ENCODE measurements at regions not wholly inside any gene's neighbourhood (a gene's known extent, or its start where the extent isn't known, plus 50 kb on each side); places are given as distances from the start of the nearest gene placed in this dataset.
"Not testable (repeated sequence)": the region's sequence is repeated elsewhere in the genome, so short reads cannot be mapped to it uniquely, and the experiment has no call there.

DNA sequence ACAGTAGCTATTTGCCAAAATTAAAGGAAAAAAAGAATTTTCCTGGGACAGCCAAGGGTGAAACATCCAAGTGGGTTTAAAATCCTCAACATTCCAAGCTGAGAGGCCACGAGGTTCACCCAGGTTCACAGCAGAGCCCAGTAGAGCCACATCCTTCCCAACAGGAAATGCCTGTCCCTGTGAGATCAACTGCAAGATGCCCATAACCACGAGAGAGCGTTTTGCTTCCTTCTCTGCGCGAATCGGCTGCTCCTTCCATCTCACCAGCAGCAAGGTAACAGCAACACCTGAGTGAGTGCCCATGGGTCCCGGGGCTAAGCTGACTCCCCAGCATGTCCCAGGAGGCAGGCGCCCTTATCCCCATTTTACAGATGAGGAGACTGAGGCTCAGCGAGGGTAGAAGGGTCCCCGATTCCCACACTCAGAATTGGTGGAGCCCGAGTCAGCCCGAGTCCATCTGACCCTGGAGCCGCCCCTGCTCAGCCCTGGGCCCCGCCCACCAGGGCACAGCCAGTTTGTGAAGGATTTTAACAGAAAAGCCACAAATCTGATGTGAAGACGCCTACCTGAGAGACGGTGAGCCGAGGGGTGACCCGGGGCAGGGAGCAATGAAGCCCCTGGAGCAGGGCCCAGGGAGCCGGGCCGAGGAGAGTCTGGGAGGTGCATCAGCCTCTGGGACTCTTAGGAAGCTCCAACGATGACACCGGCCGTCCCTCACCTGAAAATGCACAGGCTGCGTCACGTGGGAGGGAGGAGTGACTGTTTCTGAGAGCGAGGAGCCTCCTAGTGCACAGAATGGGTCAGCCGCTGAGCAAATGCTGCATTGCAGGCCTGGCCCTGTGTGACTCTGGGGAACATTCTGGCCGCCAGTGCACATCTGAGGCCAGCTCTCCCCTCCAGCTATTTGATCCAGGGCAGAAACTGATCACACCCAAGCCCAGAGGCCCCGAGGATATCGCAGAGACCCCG lies 236.9 kb upstream of the SFSWAP start:
- no peak for DNase-seq (ENCODE audit: low read depth, low spot score)

DNA sequence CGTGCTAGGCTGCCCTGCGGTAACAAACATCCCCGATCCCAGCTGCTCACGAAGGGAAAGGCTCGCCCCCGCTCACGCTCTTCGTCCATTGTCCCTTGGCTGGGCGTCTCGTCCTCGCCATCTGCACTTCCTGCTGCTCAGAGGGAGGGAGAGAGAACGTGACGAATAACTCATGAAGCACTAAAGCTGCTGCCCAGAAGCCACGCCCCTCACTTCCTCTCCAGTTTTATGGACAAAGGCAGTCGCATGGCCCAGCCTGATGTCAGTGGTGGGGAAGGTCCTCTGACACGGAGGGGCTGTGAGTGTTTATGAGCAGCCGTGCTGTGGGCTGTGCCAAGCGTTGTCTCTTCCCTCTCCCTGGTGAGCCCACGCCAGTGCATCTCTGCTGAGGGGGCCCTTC lies 235.9 kb upstream of the SFSWAP start:
- not testable (repeated sequence) for DNase-seq (ENCODE audit: low read depth, low spot score)

DNA sequence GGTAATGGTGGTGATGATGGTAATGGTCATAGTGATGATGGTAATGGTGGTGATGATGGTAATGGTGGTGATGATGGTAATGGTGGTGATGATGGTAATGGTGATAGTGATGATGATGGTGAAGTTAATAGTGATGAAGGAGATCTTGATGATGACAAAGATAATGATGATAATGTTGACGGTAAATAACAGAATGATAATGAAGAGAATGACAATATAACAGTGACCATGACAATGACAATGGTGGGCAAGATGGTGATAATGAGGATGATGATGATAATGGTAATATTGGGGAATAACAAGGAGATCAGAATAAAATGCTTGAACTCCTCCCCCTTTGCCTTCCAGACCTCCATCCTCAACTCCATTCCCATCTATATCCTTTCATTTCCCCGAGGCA lies 233.3 kb upstream of the SFSWAP start:
- no peak for DNase-seq (ENCODE audit: low read depth, low spot score)

DNA sequence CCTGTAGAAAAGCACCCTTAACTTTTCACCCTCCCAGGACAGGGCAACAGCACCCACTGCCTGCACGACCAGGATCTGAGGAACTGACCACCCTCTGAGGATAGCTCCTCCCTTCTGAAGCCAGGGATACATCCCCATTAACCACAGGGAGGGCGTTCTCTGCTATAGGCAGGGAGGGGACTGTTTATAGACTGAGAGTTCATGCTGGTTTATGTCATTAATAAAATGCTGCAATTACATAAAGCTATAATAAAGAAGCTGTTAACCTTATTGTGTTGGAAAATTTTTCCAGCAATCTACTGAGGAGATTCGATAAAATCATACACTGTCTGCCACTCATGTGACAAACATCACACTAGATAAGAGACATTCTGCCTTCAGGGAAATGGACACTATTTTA lies 232.4 kb upstream of the SFSWAP start:
- DNase-seq (ENCODE audit: low read depth, low spot score) = no peak

DNA sequence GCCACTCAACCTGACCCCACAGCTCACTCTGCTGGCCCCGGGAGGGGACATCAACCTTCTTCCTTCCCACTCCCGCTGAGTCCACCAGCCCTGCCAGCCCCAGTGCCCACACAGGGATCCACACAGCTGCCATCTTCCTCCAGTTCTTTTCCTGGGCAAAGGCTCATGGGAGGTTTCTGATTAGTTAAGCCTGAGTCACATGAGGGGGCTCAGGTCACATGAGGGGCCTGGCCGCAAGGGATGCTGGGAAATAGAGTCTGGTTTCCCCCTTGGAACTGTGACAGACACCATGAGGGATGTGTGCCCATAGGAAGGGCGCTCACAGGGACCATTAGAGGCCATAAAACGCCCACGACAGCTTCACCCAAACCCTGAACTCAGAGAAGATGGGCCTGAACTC lies 228.7 kb upstream of the SFSWAP start:
- no peak for DNase-seq (ENCODE audit: low read depth, low spot score)

DNA sequence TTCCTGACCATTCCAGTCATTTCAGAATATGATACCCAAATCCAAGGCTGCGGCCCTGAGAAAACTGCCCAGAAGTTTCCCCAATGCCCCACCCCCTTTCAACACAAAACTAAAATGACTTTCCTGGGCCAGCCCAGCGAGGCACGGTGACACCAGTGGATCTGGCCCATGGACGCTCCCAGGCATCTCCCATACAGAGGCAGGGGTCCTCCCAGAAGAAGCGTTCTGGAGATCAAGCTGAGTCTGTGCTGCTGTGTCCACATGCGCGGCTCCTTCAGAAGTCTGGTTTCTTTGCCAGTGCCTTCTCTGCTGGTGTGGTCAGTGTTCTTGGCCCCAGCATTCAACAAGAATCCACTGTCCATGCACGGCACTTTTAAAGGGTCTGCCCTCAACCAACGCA lies 228.2 kb upstream of the SFSWAP start:
- DNase-seq (ENCODE audit: low read depth, low spot score) = no peak

DNA sequence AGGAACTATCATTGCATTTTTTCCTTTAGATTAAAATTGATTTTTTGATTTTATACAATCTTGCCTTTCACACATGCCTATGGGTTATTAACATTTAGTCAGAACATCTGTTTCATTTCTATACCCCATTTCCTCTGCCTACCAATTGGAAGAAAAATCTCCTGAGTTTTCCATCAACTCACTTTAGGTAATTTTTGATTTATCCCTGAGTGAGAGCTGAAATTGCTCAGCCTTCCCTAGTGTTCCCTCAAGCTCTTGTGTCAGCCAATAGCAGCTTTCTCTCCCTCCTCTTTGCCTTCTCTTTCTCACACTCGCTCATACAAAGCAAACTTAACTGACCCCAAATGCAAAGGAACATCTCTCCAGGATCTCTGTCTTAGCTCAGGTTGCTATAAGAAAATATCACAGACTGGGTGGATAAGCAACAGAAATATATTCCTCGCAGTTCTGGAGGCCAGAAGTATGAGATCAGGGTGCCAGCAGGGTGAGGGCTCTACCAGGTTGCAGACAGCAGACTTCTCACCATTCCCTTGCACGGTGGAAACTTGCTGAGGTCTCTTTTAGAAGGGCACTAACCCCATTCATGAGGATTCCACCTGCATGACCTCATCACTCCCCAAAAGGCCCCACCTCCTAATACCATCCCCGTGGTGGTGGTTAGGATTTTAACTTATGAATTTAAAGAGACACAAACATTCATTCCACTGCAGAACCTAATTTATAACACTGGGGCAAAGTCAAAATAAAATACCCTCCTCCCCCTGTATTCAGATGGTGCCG lies 224.2 kb upstream of the SFSWAP start:
- no peak for DNase-seq (ENCODE audit: low read depth, low spot score)

DNA sequence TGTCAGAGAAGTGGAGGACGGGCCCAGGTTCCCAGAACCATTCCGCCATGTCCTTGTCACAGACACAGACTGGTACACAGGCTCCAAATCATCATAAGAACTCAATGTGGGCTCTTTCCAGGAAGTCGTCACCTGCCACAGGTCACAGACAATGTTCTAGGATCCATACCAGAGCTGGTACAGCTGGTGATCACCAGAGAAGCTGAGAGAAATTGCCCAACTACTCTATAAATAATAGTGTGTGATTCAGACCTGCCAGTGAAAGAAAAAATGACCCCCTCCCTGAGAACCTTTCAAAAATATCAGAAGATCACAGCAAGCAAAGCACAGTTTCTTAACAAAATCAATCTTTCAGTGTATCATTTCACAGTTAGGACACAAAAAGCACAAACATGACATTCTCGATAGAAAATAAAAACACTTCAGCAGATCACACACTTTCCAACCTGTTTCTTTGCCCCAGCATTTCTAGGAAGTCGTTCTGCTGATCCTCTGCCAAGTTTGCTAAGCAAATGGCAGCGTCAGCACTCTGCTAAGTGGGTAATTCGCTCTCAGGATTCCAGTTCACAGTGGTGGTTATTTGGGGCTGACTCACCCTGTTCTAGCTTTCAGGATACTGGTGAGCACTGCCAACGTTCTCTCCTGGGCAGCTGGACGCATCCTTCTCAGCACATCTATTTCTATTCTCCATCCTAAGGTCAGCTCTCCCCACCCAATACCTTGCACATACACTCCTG lies 223.3 kb upstream of the SFSWAP start:
- no peak for DNase-seq (ENCODE audit: low read depth, low spot score)

DNA sequence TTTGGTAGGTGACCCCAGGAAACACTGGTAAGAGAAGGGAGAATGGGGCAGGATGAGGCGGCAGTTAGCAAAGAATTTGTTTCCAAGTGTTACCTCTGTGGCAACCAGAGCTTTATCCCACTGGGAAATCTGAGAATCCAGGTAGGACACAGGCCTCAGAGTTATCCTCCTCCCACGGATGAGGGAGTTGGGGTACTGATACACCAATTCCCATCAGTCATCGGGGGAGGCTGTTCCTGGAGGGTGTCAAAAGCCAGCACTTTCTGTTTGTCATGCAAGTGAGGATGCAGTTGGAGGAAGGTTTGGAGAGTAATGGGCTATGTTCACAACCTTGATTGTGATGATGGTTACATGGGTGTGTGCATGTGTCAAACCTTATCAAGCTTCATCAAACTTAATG lies 221.2 kb upstream of the SFSWAP start:
- no peak for DNase-seq (ENCODE audit: low read depth, low spot score)

DNA sequence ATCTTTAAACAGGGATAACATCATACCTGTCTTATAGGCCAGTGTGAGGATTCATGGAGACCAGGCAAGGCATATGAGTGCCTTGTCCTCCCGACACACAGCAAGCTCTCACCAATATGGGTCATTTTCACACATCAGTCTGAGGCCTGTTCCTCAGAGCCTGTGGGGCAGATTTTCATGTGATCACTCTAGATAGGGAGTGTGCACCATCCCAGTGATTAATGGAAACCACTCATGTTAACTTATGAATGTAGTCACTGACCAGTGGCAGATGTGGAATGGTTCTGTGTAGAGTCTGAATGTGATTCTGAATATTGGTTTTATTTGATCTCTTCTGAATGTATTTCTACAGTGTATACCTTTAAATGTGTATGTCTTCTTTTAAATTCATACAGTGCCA lies 219.7 kb upstream of the SFSWAP start:
- no peak for DNase-seq (ENCODE audit: low read depth, low spot score)

DNA sequence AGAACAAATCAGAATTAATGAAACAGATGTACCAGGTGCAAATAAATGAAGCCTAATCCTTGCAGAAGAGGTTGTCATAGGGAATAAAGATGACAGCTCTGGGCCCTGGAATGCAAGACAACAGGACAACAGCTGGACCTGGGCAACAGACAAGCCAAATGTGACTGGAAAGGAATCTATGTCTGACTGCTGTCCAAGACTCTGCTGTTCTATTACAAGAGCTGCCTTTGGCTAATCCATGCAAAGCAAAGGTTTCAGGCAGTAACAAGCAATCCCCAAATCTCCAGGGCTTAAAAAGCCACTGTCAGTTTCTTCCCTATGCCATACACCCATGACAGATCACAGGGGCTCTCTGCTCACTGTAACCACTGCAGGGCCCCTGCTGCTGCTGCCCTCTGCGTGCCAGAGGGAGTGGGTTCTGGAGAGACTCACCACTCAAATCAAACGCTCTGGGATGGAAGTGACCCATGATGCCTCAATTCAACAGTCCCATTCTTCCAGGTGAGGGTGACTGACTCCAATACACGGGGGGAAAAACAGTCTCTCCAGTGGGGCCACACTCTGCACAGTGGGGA lies 218.9 kb upstream of the SFSWAP start:
- DNase-seq (ENCODE audit: low read depth, low spot score) = no peak

DNA sequence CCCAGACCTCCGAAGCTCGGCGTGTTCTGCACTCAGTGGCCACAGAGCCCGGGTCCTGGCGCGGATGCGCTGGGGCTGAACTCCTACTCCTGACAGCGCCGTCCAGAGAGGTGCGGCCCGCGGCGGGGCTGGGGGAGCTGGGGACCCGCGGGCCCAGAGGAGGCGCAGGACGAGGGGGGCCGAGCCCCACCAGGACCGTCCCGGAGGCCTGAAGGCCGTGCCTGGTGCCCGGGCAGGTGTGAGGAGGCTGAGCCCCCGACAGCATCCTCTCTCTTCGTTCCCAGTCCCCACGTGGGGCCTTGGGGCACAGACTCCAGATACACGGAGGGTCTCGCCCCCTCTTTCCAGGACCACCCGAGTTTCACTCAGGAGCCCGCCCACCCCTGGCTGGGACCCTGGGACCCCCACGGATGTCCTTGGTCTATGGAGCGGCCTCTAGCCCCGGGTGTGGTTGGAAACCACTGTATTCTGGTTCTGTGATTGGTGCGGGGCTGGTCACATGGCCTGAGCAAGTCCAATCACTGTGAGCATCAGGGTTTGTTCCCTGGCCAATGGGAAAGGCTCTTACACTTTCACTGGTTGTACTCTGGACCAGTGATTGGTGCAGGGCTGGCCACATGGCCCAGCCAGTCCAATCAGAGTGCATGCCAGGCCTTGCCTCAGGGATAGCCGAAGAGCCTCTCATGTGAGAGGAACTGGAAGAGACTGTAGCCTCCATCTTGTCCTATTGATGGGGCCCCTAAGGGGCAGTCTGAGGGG lies 217.6 kb upstream of the SFSWAP start:
- no peak for DNase-seq (ENCODE audit: low read depth, low spot score)

DNA sequence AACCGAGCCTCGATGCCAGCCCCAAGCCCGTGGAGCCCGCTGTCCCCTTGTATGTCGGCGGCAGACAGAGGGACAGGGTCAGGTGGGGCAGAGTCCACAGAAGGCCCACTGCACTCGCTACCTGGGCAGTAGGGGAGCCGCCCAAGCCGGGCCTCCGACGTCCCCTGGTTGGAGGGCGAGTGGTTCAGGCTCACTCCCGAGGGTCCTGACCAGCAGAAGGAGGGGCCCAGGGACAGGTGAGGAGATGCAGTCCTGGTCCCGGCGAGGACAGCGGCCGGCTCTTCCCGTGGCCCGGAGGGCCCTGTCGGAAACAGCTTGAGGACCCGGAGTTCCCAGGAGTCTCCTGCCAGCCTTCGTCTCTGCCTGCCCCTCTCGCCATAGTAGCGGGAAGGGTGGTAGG lies 216.7 kb upstream of the SFSWAP start:
- no peak for DNase-seq (ENCODE audit: low read depth, low spot score)

DNA sequence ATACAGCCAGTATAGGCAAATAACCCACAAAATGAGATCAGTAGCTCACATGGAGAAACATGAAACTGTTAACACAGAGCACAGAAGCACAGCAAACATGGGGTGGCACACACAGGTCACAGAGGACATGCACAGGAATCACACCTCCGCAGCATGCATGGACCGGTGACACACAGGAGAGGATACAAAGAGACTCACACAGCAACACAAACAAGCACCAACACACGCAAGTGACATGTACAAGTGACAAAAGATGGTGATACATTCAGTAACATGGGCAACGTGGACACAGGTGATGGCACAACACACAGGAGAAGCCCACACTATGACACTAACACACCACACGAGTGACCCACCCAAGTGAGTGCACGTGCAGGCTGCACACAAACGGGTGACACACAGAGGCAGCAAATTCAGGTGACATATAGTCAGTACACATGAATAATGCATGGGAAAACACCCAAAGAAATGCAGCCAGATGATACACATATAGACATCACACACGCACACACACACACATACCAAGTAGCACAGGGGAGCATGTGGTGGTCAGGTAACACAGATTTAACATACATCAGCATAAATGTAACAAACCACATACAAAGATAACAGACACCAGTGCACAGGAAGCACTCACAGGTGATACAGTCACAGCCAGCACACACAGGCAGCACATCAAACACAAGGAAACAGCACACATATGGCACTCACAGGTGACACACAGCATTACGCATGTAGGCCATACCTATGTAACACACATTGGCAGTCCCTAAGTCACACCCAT lies 216.0 kb upstream of the SFSWAP start:
- no peak for DNase-seq (ENCODE audit: low read depth, low spot score)

DNA sequence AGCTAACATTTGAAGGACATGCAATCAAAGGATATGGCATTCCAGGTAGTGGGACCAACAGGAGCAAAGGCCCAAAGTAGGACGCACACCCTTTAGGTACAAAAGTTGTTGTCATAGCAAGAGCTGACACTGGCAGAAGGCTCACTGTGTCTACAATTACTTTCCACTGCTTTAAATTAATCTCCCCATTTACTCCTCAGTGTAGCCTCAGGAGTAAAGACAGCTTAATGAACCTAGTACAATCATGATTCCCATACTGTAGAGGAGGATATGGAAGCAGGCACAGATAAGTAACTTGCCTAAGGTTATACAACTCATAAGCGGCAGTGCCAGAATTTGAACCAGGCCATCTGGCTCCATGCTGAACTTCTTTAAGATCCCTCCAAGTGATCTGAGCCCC lies 212.9 kb upstream of the SFSWAP start:
- DNase-seq (ENCODE audit: low read depth, low spot score) = no peak

DNA sequence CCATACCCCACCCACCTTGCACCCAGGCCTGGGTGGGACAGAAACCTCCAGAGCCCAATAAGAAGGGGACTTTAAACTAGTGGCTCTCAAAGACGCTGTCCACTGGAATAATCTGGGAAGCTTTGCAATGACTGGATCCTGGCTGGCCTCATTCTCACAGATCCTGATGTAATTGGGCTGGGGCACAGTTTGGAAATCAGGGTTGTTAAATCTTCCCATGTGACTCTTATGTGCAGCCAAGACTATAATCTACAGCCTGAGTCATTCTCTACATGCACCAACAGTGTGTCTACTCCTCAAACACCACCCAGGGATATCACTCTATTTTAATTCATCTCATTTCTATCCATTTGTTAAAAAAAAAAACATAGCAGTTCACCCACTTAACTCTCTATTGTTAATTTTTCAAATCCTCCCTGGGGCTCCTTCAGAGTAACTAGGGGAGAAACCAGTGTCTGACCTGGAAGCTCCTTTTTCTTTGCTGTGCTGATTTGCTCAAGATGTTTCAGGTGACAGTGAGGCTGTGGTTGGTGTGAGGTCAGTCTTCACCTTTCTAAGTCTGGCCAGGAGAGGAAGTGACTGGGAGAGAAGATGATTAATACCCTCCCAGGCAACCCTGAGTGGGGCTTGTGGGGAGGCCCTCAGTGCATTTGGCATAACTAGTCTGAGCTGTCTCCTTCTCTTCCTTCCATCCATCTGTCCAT lies 211.6 kb upstream of the SFSWAP start:
- no peak for DNase-seq (ENCODE audit: low read depth, low spot score)

DNA sequence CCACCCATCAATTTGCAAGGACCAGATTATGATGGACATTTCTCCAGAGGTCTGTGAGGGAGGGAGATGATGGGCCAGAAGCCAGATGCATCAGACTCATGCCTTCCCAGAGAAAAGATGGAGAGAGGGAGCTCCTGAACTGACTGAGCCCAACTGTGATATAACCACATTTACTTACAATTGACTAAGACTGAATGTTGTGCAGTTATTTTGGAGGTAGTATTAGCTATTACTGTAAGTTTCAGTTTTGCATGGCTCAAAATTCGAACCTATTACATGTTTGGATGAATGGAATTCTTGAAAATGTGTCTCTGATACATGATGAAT lies 211.1 kb upstream of the SFSWAP start:
- DNase-seq (ENCODE audit: low read depth, low spot score) = no peak

DNA sequence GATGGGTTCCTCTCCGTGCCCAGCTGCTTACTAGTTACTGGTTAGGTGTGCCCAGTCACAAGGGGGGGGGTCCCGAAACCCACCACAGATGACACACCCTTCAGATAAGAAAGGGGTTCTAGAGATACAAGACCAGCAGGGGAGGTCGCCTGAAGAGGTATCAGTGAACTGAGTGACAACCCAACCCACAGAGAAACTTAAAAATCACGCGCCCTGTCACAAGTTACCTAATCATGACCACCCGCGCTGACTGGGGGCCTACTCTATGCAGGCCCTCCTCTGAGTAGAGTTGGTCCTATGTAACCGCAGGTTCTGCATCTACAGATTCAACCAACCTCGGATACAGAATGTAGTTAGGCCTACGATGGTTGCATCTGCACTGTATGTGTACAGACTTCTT lies 210.3 kb upstream of the SFSWAP start:
- DNase-seq (ENCODE audit: low read depth, low spot score) = no peak

DNA sequence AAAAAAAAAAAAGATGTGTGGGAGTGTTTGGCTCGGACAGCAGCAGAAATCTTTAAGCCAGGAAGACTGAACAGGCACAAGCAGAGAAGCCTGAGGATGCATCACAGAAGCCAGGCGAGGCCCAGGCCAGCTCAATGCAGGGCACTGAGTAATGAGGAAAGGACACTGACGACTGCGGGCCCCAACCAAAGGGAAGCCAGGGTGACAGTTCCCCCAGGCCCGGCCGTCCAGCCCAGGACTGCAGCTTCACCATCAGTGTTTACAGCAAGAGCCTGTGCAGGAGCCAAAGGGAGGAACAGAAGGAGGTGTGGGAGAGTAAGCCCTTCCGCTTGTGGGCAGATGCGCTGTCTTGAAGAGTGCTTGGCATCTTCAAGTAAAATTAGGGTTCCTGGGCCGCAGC lies 205.3 kb upstream of the SFSWAP start:
- DNase-seq (ENCODE audit: low read depth, low spot score) = no peak

DNA sequence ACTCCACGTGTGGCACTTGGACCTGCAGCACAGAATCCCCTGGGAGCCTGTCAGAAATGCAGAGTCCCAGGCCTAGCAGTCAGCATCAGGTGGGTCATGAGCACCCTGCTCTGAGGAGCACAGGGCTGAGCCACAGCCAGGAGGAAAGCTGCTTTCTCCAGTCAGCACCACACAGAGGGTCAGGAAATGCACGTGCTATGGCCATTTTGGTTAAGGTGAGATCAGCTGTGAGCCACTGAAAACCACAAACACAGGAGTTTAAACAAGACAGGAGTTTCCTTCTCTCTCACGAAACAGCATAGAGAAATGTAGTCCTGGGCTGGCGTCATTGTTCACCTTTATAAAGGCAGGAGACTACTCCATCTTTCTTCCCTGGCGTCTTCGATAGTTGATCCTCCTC lies 204.5 kb upstream of the SFSWAP start:
- DNase-seq (ENCODE audit: low read depth, low spot score) = no peak
